ENCODE measurements at regions not wholly inside any gene's neighbourhood (a gene's known extent, or its start where the extent isn't known, plus 50 kb on each side); places are given as distances from the start of the nearest gene placed in this dataset.
A peak's percentile ranks its signal among the peaks of the same experiment; 100 is the strongest.
"Not testable (repeated sequence)": the region's sequence is repeated elsewhere in the genome, so short reads cannot be mapped to it uniquely, and the experiment has no call there.

DNA sequence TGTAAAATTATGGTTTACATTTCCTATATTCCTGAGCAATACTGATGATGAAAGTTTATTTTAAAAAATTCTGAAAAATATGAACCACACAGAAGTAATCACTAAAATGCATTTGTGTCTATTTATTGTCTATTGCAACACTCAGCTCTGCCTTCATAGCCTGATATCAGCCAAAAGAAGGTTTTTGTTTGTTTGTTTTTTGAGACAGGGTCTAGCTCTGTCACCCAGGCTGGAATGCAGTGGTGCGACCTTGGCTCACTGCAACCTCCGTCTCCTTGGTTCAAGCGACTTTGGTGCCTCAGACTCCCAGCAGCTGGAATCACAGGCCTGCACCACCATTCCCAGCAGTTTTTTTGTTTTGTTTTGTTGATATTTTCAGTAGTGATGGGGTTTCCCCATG, 1560.2 kb downstream of the SI start:
- DNase-seq, result no peak

DNA sequence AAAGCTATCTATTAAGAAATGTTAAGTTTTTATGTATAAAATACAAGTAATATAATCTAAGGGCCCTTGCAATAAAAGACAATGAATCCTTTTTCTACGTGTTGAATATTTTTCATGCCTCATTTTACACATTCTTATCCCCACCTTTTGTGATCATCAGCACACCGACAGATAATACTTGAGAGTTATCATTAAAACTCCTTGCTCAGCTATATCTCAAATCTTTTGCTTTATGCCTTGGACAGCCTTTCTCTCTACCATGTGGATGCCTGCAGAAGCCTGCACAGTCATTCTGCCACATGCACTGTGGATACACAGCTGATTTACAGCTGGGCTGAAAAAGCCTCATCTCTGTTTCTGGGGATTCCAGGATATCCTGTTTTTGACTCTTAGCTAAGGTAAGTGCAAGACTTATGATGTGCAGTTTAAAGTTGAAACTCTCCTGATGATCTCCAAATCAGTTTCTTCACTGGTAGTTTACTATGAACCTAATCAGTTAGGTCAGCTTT, 1565.1 kb downstream of the SI start:
- DNase-seq, result no peak

DNA sequence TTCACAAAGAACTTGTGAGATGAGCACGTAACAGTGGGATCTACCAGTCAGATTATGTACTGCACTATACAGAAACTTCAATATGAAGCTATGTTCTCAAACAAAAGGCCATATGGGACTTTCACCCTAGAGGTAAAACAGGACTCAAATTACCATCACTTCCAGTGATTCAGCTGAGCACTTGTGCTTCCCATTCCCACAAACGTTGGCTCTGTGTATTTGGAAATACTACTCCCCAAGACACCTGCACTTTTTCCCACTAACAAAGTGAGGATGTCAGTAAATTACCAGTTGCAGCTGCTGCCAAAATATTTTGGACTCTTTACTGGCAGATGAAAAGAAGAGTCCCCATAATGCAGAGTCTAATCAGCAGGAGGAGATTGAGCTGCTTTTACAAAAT, 1570.1 kb downstream of the SI start:
- peak; percentile 24 for DNase-seq

DNA sequence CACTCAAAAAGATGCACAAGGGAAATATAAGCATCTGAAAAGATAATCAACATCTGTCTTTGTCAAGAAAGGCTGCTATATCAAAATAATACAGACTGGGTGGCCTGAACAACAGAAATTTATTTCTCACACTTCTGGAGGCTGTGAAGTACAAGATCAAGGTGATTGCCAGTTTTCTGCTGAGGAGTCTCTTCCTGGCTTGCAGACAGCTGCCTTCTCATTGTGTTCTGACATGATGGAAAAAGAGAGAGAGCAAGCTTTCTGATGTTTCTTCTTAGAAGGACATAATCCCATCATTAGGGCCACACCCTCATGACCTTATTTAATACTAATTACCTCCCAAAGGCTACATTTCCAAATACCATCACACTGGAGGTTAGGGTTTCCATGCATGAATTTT, 1573.3 kb downstream of the SI start:
- DNase-seq, result no peak

DNA sequence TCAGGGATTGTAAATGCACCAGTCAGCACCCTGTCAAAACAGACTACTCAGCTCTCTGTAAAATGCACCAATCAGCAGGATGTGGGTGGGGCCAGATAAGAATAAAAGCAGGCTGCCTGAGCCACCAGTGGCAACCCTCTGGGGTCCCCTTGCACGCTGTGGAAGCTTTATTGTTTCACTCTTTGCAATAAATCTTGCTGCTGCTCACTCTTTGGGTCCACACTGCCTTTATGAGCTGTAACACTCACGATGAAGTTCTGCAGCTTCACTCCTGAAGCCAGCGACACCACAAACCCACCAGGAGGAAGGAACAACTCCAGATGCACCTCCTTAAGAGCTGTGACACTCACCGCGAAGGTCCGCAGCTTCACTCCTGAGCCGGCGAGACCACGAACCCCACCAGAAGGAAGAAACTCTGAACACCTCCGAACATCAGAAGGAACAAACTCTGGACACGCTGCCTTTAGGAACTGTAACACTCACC, 1578.5 kb downstream of the SI start:
- DNase-seq, result not testable (repeated sequence)

DNA sequence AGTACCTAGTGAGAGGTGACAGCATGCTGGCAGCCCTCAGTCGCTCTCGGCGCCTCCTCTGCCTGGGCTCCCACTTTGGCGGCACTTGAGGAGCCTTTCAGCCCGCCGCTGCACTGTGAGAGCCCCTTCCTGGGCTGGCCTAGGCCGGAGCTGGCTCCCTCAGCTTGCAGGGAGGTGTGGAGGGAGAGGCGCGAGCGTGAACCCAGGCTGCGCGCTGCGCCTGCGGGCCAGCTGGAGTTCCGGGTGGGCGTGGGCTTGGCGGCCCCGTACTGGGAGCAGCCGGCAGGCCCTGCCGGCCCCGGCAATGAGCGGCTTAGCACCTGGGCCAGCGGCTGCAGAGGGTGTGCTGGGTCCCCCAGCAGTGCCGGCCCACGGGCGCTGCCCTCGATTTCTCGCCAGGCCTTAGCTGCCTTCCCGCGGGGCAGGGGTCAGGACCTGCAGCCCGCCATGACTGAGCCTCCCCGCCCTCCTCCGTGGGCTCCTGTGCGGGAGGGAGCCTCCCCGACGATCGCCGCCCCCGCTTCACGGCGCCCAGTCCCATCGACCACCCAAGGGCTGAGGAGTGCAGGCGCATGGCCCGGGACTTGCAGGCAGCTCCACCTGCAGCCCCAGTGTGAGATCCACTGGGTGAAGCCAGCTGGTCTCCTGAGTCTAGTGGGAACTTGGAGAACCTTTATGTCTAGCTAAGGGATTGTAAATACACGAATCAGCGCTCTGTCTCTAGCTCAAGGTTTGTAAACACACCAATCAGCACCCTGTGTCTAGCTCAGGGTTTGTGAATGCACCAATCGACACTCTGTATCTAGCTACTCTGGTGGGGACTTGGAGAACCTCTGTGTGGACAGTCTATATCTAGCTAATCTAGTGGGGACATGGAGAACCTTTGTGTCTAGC, 1579.2 kb downstream of the SI start:
- not testable (repeated sequence) for DNase-seq

DNA sequence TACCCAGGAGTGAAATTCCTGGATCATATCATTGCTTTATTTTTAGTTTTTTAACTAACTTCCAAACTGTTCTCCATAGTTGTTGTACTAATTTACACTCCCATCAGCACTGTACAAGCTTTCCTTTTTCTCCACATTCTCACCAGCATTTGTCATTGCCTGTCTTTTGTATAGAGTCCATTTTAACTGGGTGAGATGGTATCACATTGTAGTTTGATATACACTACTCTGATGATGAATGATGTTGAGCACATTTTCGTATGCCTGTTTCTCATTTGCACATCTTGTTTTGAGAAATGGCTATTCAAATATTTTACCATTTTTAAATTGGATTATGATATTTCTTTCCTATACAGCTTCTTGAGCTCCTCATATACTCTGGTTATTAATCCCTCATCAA, 1586.6 kb downstream of the SI start:
- no peak for DNase-seq

DNA sequence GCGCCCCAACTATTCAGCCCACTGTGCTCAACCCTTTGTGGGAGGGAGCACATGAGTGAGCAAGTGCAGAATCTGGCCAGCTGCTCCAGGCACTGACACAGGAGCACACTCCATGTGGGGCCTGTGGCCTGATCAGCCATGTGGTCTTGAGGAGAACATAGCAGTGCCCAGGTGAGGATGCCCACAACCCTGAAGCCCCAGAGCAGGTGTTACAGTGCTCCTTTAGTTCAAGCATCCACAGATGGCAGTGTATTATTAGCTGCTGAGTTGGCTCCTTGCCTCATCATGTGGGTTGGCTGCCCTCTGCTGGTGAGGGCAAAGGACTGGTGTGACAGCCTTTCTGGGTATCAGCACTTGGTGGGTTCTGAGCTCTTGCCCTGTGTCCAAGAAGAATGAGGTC, 1588.2 kb downstream of the SI start:
- DNase-seq, result peak; percentile 84

DNA sequence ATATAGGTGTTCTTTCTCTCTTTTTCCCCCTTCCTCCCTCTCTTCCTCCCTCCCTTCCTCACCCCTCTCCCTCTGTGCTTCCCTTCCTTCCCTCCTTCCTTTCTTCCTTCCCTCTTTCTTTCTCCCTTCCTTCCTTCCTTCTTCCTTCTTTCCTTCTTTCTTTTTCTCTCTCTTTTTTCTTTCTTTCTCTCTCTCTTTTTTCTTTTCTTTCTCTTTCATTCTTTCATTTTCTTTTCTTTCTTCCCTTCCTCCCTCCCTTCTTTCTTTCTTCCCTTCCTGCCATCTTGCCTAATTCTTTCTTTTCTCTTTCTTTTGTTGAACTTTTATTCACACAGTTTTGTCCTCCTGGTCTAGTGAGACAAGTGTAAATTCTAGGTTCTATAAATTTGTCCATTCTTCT, 1595.6 kb downstream of the SI start:
- DNase-seq, result no peak

DNA sequence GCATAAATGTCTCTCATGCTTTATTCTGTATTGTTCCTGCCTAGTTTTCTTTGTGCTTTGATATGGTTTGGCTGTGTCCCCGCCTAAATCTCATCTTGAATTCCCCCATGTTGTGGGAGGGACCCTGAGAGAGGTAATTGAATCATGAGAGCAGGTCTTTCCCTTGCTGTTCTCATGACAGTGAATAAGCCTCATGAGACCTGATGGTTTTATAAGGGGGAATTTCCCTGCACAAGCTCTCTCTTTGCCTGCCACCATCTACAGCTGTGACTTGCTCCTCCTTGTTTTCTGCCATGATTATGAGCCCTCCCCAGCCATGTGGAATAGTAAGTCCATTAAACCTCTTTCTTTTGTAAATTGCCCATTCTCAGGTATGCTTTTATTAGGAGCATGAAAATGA, 1596.6 kb downstream of the SI start:
- DNase-seq, result no peak

DNA sequence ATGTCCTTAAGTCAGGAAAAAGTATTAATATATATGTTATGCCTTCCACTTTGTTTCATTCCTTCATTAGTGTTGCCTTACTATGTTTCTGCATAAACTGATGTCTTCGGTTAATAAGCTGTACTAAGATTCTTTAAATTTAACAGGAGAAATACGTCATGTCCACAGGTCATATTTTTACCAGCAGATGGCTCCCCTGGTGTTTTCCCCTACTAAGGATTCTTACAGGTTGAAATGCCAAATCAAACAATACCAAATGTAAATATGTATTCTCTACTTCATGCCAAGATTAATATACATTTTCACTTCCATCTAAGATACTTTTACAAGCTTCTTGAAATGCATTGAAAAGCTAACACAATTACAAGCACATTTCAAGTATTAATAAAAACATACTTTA, 1602.1 kb downstream of the SI start:
- DNase-seq, result peak; percentile 58

DNA sequence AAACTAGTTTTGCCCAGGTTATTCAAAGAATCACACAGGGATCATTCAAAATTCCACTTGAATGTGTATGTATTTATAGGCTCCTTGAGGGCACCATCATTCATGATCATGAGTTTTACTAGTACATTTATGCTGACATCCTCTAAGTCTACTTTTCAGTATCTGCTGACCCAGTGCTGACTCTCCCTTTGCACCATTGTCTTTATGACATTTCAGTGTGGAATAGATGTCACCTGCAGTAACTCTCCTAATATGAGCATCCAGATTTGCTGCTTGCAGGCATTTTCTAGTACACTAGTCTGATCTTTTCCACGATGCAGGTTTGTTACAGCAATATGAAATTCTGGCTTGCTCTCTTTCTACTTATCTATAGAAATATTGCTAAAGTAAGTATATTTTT, 1603.5 kb downstream of the SI start:
- no peak for DNase-seq

DNA sequence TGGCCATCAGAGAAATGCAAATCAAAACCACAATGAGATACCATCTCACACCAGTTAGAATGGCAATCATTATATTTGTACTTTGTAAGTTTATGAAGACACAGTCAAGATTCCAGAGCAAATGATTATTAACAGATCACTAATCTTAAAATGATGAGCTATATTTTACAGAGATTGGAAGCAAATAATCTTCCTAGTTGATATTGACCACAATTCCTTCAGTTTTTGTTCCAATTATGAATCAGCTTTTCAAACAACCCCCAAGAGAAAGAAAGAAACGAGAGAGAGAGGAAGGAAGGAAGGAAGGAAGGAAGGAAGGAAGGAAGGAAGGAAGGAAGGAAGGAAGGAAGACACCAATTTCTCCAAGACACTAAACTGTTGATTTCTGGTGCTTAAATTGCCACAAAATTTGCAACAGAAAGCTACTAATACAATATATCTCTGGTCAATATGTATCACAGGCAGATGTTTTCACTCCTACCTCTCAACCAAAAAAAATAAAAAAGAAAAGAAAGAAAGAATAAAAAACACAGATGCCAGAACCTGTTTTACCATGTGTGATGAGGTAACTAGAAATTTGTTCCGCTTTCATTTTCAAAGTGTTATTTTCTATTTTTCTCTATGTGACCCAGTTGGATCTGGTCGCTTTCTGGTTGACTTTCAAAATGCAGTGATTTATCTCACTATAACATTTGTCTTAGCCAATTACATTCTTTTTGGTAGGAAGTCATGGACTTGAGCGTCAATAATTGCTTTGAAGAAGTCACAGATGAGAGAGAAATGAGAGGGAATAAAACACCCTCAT, 1609.6 kb downstream of the SI start:
- DNase-seq, result no peak

DNA sequence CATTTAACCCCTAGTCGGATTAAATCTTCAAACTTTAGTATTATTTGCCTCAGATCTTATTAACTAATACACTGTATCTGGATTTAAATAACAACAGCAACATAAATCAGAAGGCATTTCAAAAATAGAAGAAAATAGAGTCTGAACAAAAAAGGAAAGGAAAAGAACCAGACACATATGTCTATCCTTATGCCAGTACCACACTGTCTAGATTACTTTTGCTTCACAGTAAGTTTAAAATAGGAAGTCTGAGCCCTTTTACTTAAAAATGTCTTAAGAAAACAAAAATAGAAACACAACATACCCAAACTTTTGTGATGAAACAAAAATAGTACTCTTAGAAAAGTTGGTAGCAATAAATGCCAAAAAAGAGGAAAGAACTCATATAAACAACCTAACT, 1615.8 kb downstream of the SI start:
- no peak for DNase-seq

DNA sequence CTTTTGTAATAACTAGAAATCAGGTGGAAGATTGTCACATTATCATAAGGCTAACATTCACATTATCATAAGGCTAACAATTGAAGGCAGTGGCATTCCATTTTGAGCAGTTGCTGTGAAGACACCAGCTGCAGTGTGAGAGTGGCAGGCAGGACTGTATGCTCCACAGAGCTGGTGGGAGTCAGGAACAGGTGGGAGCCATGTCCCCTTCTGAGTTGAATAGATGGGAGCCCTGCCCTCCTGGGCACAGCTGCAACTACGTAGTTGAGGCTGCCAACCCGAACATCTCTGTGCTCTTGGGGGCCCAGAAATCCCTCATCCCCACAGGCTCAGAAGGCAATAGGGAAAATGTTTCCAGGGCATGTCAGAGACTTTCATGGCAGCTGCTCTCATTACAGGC, 1627.6 kb downstream of the SI start:
- no peak for DNase-seq

DNA sequence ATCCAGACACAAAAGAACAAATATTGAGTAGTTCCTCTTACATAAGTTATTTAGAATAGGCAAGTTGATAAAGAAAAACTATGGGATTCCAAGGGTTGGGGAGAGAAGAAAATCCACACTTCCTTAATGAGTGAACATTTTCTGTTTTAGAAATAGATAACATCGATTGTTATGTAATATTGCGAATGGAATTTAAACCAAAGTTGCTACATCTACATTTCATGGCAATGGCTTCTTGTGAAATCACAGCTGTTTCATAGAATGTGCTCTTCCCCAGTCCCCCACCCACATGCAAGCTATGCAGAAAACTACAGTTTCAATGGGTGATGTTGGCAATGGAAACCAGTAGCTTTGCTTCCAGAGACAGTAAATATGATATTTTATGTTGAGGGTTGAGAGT, 1639.5 kb downstream of the SI start:
- DNase-seq, result no peak

DNA sequence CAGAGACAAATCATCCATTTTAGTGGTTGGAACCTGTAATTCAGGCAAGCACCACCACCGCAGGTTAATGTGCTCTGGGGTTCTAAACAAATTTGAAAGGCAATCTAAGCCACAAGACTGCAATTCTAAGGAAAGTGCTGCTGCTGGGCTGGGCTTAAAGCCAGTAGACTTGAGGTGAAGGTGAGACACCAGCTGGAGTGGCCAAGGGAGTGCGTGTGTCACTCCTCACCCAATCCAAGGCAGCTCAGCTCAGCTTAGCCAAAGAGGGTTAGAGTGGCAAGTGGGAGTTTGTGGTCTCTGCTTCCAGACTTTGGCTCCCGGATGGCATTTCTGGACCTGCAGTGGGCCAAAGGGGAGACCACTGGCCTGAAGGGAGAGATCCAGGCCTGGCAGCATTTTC, 1655.6 kb downstream of the SI start:
- DNase-seq, result no peak

DNA sequence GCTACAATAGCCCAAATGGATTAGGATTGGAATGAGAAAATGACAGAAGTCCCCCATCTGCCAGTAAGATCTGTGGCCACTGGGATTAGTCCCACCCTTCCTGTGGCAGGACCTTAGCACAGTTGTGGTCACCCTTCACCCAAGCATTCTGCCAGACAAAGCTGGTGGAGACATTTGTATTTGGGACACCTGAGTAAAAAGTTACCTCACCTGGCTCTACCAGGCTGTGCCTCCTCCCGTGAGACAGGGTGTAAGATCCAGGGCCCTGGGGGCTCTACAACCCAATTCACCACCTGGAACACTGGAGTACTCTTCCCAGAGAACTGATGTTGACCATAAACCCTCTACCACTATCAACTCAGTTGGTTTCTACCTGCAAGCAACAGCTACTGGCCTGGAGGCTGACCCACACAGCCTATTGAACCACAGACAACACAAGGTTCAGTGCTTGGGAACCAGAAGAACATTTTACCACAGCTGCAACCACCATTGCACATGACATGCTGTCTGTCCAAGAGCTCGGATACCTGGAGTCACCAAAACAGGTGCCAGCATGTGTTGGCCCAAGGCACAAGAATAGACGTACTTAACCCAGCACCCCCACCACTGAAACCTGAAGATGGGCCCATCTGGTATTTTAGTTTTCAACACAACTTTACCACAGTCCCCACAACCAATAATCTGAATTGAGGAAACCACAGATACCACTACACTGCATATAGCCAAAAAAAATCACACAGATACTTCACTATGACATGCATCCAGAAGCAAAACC, 1686.7 kb downstream of the SI start:
- DNase-seq, result no peak

DNA sequence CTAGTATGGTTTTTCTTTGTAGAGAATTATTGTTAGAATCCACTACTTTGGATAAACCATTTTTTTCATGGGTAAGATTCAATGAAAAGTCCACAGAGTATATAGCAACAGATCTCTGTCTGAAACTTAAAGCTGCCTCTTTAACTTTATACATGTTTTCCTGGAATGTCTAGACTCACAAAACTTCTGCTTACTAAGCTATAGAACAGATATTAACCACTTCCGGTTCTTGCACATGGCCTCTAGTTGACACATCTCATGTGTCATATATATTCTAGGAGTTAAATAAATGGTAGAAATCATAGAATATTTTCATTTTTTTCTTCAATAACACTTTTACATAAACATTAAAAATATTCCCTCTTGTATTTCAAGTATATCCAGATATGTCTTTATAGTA, 1693.9 kb downstream of the SI start:
- DNase-seq, result no peak

DNA sequence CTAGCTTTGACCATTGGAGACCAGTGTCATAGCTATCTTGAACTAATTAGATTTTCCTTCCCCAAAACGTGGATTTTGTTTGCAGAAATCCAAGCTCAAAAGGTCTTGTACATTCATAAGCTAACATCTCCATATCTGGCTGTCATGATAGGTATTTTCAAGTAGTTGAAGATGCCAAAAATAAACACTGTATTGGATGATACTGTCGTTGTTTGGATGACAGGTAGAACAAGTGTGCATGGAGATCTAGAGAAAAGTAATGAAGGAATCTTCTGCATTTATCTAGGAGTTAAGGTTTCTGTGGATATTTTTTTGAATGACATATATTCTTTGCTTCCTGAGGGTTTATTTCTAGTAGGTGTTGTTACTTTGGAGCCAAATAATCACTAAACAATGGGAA, 1696.1 kb downstream of the SI start:
- no peak for DNase-seq

DNA sequence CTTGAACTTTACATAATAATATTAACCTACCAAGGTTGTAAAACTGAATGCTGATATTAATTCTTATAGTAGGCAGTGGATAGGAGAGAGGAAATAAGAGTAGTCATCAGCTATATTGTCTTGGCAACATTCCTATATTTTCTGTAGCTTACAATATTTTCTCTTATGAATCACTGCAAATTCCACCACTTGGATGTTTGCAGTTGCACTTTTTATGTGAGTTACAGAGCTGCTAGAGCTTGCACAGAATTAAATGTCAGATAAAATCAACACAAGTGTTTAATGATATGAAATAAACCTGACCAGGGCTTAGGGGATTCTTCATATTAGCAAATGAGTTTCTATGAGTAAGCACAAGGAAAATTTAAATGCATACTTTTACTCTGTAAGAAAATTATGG, 1710.1 kb downstream of the SI start:
- no peak for DNase-seq

DNA sequence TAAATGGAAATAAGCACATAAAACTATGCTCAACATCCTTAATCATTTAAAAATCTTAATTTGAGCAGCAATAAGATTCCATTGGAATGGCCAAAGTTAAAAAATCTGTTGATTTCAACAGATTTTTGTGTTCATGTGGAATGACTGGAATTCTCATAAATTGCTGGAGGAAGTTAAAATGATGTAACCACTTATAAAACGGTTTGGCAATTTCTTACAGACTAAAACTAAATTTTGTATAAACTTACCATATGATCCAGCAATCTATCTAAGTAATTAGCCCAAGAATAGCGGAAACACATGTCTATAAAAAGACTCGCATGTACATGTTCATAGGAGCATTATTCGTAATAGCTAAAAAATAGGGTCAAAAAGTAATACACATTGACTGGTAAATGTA, 1713.6 kb downstream of the SI start:
- DNase-seq, result no peak

DNA sequence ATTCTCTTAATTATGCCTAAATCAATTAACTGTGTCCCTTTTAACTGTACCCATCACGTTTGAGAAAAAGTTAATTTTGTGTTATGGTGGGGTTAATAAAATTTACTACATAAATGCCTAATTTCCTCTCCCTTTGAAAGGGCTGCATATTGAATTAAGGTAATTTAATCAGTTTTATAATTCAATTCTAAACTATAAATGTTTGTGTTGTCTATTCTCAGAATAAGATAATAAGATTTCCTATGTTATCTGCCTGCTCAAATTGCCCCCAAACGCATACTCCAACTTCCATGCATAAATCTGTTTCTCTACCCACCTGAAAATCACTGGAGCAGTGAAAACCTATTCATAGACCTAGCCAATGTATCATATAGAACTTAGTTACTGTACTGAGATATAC, 1716.1 kb downstream of the SI start:
- no peak for DNase-seq
